VCaP (cell line): ENCODE measurements at regions not wholly inside any gene's neighbourhood (a gene's known extent, or its start where the extent isn't known, plus 50 kb on each side); places are given as distances from the start of the nearest gene placed in this dataset.

ENCODE experiments used
- H3K27ac ChIP-seq: fragments of 450-650 bp; 2 replicates; pipeline ENCODE4 v1.5.1; 2017
- CTCF ChIP-seq: fragments of 450-650 bp; conservative IDR thresholded peaks from 2 replicates; pipeline ENCODE4 v1.5.1; 2017; ENCODE audit warnings: mild to moderate bottlenecking, moderate library complexity

GRCh38 chr12:59023861-59024424, 103.6 kb upstream of the LRIG3 start:
- TF ChIP-seq CTCF: no peak
- H3K27ac ChIP-seq: no peak overlapping the region

- no peak overlapping the region for H3K27ac ChIP-seq
- no peak for TF ChIP-seq CTCF
These were observed 100.0 kb upstream of the LRIG3 start for GRCh38 chr12:59020073-59020946.

GRCh38 chr12:59014885-59015284, 94.6 kb upstream of the LRIG3 start:
- no peak overlapping the region for H3K27ac ChIP-seq
- TF ChIP-seq CTCF: no peak

- TF ChIP-seq CTCF: no peak
- no peak overlapping the region for H3K27ac ChIP-seq
These were observed 90.6 kb upstream of the LRIG3 start for GRCh38 chr12:59010941-59011340.

- H3K27ac ChIP-seq: no peak overlapping the region
- TF ChIP-seq CTCF: no peak
These were observed 89.8 kb upstream of the LRIG3 start for GRCh38 chr12:59010118-59010517.

GRCh38 chr12:59007620-59008019, 87.3 kb upstream of the LRIG3 start:
- TF ChIP-seq CTCF: no peak
- no peak overlapping the region for H3K27ac ChIP-seq

GRCh38 chr12:59005193-59005955, 85.1 kb upstream of the LRIG3 start:
- no peak overlapping the region for H3K27ac ChIP-seq
- TF ChIP-seq CTCF: no peak
